ENCODE measurements at regions not wholly inside any gene's neighbourhood (a gene's known extent, or its start where the extent isn't known, plus 50 kb on each side); places are given as distances from the start of the nearest gene placed in this dataset.
A peak's percentile ranks its signal among the peaks of the same experiment; 100 is the strongest.
"Not testable (repeated sequence)": the region's sequence is repeated elsewhere in the genome, so short reads cannot be mapped to it uniquely, and the experiment has no call there.

- DNase-seq (ENCODE audit: low read depth) = no peak
- no peak overlapping the region for H3K4me3 ChIP-seq (ENCODE audit: control insufficient read depth, low read depth, low read length)
- TF ChIP-seq, protein P1, sequence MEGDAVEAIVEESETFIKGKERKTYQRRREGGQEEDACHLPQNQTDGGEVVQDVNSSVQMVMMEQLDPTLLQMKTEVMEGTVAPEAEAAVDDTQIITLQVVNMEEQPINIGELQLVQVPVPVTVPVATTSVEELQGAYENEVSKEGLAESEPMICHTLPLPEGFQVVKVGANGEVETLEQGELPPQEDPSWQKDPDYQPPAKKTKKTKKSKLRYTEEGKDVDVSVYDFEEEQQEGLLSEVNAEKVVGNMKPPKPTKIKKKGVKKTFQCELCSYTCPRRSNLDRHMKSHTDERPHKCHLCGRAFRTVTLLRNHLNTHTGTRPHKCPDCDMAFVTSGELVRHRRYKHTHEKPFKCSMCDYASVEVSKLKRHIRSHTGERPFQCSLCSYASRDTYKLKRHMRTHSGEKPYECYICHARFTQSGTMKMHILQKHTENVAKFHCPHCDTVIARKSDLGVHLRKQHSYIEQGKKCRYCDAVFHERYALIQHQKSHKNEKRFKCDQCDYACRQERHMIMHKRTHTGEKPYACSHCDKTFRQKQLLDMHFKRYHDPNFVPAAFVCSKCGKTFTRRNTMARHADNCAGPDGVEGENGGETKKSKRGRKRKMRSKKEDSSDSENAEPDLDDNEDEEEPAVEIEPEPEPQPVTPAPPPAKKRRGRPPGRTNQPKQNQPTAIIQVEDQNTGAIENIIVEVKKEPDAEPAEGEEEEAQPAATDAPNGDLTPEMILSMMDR (conservative IDR thresholded peaks at IDR 0.05; ENCODE audit: control insufficient read depth, insufficient read depth, low read depth, low read length) = no peak
These were observed 107.6 kb upstream of the LYPLAL1 start for GRCh38 chr1:219066098-219066497.

GRCh38 chr1:219066631-219067349, 106.9 kb upstream of the LYPLAL1 start:
- DNase-seq (ENCODE audit: low read depth) = peak; percentile 72
- TF ChIP-seq, protein P1 (conservative IDR thresholded peaks at IDR 0.05; ENCODE audit: control insufficient read depth, insufficient read depth, low read depth, low read length) = peak; percentile 56
- H3K4me3 ChIP-seq (ENCODE audit: control insufficient read depth, low read depth, low read length) = no peak overlapping the region

DNA sequence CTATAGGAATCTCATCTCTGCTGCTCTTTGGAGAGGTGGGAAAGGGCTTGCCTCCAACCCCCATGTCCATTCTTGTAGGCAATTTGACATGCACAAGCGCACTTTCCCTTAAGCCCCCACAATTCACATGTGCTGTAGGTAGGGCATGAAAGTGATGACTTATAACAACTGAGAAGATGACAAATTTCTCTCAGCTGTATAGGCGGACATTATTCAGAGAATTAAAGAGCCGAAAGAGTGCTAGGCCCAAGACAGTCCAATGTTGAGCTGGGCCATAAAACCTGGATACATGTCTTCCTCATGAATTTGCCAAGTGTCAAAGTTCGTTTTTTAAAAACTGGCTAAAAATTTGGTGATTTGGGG, 106.3 kb upstream of the LYPLAL1 start:
- H3K4me3 ChIP-seq (ENCODE audit: control insufficient read depth, low read depth, low read length) = no peak overlapping the region
- TF ChIP-seq, protein P1 (conservative IDR thresholded peaks at IDR 0.05; ENCODE audit: control insufficient read depth, insufficient read depth, low read depth, low read length) = no peak
- DNase-seq (ENCODE audit: low read depth) = no peak

DNA sequence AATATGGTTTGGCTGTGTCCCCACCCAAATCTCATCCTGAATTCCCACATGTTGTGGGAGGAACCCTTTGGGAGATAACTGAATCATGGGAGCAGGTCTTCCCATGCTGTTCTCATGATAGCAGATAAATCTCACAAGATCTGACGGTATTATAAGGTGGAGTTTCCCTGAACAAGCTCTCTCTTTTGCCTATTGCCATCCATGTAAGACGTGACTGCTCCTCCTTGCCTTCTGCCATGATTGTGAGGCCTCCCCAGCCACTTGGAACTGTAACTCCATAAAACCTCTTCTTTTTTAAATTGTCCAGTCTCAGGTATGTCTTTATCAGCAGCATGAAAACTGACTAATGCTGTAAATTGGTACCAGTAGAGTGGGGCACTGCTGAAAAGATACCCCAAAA, 103.3 kb upstream of the LYPLAL1 start:
- H3K4me3 ChIP-seq (ENCODE audit: control insufficient read depth, low read depth, low read length); DNase-seq (ENCODE audit: low read depth): not testable (repeated sequence)

DNA sequence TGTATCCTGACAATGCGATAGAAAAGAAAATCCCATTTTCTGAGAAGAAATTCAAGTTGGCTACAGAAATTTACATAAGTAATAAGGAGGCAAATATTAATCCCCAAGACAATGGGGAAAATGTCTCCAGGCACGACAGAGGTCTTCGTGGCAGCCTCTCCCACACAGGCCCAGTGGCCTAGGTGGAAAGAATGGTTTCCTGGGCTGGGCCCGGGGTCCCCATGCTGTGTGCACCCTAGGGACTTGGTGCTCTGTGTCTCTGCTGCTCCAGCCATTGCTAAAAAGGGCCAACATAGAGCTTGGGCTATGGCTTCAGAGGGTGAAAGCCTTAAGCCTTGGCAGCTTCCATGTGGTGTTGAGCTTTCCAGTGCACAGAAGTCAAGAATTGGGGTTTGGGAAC, 102.5 kb upstream of the LYPLAL1 start:
- TF ChIP-seq, protein P1 (conservative IDR thresholded peaks at IDR 0.05; ENCODE audit: control insufficient read depth, insufficient read depth, low read depth, low read length) = no peak
- H3K4me3 ChIP-seq (ENCODE audit: control insufficient read depth, low read depth, low read length) = no peak overlapping the region
- no peak for DNase-seq (ENCODE audit: low read depth)

DNA sequence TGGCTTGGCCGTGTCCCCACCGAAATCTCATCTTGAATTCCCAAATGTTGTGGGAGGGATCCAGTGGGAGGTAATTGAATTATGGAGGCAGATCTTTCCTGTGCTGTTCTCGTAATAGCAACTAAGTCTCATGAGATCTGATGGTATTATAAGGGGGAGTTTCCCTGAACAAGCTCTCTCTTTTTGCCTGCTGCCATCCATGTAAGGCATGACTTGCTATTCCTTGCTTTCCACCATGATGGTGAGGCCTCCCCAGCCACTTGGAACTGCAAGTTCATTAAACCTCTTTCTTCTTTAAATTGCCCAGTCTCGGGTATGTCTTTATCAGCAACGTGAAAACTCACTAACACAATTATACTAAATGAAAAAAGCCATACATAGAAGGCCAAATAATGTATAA, 101.3 kb upstream of the LYPLAL1 start:
- no peak for DNase-seq (ENCODE audit: low read depth)
- no peak overlapping the region for H3K4me3 ChIP-seq (ENCODE audit: control insufficient read depth, low read depth, low read length)
- TF ChIP-seq, protein P1 (conservative IDR thresholded peaks at IDR 0.05; ENCODE audit: control insufficient read depth, insufficient read depth, low read depth, low read length) = no peak

- TF ChIP-seq, protein P1 (conservative IDR thresholded peaks at IDR 0.05; ENCODE audit: control insufficient read depth, insufficient read depth, low read depth, low read length) = no peak
- H3K4me3 ChIP-seq (ENCODE audit: control insufficient read depth, low read depth, low read length) = no peak overlapping the region
- DNase-seq (ENCODE audit: low read depth) = no peak
These were observed 99.5 kb upstream of the LYPLAL1 start for GRCh38 chr1:219074084-219074728.

Measured in fibroblast of mammary gland (primary cell).